DMS79 treated with DMSO at 0.1 percent for 48 hours (cell line): ENCODE measurements at regions not wholly inside any gene's neighbourhood (a gene's known extent, or its start where the extent isn't known, plus 50 kb on each side); places are given as distances from the start of the nearest gene placed in this dataset.
"Not testable (repeated sequence)": the region's sequence is repeated elsewhere in the genome, so short reads cannot be mapped to it uniquely, and the experiment has no call there.

Source experiments
- DNase-seq: peaks from one replicate; lab custom pipeline; 2025; lab: John Stamatoyannopoulos, UW

- no peak for DNase-seq
Measured at GRCh38 chr12:38159591-38160317, 156.8 kb upstream of the ALG10B start.

- DNase-seq, result no peak
Measured at GRCh38 chr12:38160318-38161122, 156.1 kb upstream of the ALG10B start.

GRCh38 chr12:38161123-38162000, 155.2 kb upstream of the ALG10B start:
- no peak for DNase-seq

DNA sequence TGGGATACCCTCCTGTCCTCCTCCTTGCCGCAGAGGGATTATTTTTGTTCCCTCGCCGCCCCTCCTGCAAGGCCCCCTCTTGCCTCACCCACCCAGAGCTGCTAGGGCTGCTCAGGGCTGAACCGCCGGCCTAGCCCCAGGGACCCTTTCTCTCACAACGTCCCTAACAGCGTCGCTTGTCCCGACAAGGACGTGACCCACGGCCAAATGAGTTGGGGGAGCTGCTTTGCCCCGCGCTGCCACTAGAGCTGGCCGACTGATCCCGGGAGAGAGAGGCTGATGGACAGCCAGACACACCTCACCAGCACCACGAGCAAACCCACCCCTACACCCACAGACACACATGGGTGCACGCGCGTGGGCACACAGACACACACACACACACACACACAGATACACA, 154.6 kb upstream of the ALG10B start:
- no peak for DNase-seq

DNA sequence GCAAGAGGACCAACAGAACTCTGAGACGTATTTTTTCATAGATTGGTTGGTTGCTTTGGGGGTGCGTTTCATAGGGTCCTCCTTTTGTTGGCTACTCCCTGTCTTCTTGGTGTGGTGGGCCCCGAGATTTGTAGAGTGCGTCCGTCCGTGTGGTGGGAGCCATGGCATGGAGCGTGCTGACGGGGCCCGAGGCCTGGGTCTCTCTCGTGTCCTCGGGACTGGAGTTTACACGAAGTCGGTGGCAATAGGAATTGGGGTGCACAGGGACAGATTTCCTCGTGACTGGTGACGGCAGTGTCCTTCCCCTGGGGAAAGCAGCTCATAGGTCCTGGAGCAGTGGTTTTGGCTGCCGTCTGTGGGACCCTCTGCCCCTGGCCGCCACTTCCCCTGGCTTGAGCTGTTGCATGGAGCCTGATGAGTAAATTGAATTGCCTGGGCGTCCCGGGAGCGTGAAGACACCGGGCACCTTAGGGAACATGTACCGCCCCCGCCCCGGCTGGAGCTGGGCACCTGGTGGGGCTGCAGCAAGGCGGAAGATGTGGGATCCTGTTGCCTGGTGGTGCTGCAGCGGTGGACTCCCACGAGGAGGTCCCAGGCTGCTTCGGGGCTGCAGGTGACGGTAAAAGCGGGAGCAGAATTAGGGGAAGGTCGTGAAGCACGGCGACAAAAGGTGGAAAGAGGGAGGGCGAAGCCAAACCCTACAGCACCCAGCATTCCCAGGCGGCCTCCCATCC, 153.7 kb upstream of the ALG10B start:
- no peak for DNase-seq

DNA sequence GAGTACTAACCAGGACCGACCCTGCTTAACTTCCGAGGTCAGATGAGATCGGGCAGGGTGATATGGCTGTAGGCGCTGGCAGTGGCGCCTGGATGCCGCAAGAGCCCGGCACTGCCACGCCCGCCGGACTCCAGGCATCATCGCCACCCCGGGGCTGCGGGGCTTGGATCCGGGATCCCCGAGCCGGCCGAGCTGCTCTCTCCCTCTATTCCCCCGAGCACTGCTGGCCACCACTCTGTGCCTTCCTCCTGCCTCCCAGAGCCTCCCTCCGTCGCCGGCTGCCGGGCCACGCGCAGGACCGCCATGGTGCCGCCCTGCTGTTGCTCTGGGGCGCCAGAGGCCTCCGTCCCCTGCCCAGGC, 153.2 kb upstream of the ALG10B start:
- no peak for DNase-seq

- no peak for DNase-seq
Measured at GRCh38 chr12:38166225-38166624, 150.3 kb upstream of the ALG10B start.

GRCh38 chr12:38175538-38175937, 141.0 kb upstream of the ALG10B start:
- no peak for DNase-seq

GRCh38 chr12:38183617-38184016, 133.0 kb upstream of the ALG10B start:
- DNase-seq, result not testable (repeated sequence)

DNA sequence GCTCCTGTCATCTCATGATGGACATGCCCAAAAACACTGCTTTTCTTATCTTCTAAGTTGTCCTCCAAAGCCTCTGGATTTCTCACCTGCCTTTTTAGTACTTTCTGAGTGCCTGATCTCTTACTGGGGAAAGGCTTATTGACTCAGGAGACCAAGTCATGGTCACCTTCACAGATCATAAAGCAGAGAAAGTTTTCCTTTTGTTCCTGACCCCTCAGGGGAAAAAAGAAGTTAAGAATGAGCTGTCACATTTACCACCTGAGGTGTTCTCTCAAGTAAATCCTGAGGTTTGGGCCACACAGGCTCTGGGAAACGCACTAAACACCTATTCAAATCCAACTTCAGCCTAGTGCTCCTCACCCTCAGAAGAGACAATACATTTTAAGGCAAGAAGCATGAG, 119.3 kb upstream of the ALG10B start:
- not testable (repeated sequence) for DNase-seq

- no peak for DNase-seq
Measured at GRCh38 chr12:38201461-38202276, 114.9 kb upstream of the ALG10B start.

DNA sequence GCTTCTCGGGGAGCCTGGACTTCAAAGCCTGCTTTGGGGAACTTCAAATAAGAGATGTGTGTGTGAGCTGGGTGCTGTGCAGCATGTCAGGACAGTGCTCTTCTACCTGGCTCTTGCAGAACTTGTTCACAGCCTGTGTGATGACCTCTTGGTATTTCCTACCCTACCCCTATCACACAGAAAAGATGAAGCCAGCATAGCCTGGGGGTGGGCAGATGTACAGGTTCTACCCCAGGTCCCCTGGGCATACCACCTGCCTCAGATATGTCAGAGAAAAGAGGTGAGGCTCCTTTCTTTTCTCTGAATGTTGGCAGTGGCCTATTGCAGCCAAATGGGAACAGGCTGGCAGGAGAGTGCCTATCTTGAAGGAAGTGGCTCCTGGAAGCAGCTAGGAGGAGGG, 111.7 kb upstream of the ALG10B start:
- no peak for DNase-seq

GRCh38 chr12:38222011-38222410, 94.6 kb upstream of the ALG10B start:
- DNase-seq, result no peak

DNA sequence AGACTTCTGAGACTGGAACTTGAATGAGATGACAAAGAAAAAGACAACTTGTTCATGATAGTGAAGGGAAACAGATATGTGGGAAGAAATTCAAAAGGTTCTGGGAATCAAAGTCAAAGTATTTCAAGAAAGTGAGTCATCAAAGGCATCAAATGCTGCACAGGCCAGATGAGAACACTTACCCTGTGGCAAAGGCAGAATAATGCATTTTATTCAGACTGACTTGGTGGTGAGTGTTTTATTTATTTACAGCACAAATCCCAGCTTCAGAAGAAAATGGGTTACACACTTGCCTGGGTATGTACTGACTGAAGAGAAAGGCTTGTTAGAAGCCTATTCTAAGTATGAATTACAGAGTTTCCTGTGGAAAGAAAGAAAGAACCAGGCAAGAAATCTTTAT, 78.2 kb upstream of the ALG10B start:
- not testable (repeated sequence) for DNase-seq

GRCh38 chr12:38253778-38254177, 62.8 kb upstream of the ALG10B start:
- no peak for DNase-seq

GRCh38 chr12:38258411-38258810, 58.2 kb upstream of the ALG10B start:
- DNase-seq, result no peak
